ENCODE measurements at regions not wholly inside any gene's neighbourhood (a gene's known extent, or its start where the extent isn't known, plus 50 kb on each side); places are given as distances from the start of the nearest gene placed in this dataset.
"Not testable (repeated sequence)": the region's sequence is repeated elsewhere in the genome, so short reads cannot be mapped to it uniquely, and the experiment has no call there.

DNA sequence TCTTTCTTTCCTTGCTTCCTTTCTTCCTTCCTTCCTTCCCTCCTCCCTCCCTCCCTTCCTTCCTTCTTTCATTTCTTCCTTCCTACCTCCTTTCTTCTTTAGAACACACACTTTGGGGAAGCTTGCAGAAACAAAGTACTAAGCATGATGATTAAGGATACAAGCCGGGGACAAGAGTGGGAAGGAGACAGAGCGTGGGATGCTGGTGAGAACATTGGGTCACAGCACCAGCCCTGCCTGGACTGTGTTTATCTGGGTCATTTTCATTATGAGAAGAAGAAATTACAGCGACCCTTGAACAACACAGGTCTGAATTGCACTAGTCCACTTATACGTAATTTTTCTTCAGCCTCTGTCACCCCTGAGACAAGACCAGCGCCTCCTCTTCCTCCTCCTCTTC is 169.3 kb upstream of the TBL1X start:
- TF ChIP-seq, protein P1, sequence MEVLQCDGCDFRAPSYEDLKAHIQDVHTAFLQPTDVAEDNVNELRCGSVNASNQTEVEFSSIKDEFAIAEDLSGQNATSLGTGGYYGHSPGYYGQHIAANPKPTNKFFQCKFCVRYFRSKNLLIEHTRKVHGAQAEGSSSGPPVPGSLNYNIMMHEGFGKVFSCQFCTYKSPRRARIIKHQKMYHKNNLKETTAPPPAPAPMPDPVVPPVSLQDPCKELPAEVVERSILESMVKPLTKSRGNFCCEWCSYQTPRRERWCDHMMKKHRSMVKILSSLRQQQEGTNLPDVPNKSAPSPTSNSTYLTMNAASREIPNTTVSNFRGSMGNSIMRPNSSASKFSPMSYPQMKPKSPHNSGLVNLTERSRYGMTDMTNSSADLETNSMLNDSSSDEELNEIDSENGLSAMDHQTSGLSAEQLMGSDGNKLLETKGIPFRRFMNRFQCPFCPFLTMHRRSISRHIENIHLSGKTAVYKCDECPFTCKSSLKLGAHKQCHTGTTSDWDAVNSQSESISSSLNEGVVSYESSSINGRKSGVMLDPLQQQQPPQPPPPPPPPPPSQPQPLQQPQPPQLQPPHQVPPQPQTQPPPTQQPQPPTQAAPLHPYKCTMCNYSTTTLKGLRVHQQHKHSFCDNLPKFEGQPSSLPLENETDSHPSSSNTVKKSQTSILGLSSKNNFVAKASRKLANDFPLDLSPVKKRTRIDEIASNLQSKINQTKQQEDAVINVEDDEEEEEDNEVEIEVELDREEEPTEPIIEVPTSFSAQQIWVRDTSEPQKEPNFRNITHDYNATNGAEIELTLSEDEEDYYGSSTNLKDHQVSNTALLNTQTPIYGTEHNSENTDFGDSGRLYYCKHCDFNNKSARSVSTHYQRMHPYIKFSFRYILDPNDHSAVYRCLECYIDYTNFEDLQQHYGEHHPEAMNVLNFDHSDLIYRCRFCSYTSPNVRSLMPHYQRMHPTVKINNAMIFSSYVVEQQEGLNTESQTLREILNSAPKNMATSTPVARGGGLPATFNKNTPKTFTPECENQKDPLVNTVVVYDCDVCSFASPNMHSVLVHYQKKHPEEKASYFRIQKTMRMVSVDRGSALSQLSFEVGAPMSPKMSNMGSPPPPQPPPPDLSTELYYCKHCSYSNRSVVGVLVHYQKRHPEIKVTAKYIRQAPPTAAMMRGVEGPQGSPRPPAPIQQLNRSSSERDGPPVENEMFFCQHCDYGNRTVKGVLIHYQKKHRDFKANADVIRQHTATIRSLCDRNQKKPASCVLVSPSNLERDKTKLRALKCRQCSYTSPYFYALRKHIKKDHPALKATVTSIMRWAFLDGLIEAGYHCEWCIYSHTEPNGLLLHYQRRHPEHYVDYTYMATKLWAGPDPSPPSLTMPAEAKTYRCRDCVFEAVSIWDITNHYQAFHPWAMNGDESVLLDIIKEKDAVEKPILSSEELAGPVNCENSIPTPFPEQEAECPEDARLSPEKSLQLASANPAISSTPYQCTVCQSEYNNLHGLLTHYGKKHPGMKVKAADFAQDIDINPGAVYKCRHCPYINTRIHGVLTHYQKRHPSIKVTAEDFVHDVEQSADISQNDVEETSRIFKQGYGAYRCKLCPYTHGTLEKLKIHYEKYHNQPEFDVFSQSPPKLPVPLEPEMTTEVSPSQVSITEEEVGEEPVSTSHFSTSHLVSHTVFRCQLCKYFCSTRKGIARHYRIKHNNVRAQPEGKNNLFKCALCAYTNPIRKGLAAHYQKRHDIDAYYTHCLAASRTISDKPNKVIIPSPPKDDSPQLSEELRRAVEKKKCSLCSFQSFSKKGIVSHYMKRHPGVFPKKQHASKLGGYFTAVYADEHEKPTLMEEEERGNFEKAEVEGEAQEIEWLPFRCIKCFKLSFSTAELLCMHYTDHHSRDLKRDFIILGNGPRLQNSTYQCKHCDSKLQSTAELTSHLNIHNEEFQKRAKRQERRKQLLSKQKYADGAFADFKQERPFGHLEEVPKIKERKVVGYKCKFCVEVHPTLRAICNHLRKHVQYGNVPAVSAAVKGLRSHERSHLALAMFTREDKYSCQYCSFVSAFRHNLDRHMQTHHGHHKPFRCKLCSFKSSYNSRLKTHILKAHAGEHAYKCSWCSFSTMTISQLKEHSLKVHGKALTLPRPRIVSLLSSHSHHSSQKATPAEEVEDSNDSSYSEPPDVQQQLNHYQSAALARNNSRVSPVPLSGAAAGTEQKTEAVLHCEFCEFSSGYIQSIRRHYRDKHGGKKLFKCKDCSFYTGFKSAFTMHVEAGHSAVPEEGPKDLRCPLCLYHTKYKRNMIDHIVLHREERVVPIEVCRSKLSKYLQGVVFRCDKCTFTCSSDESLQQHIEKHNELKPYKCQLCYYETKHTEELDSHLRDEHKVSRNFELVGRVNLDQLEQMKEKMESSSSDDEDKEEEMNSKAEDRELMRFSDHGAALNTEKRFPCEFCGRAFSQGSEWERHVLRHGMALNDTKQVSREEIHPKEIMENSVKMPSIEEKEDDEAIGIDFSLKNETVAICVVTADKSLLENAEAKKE (CRISPR knock-in tag; IDR thresholded peaks at IDR 0.05), result no peak
- TF ChIP-seq CREB1 (CRISPR knock-in tag; IDR thresholded peaks at IDR 0.05; ENCODE audit: low read depth), result no peak
- DNase-seq (ENCODE audit: low spot score) (no peak), ATAC-seq (no peak)
- Mint-ChIP-seq H3K4me1 (peaks cover 30% of the 10 kb centered on the region), H3K27me3 (ENCODE audit: insufficient read depth, low read depth, poor library complexity) (peaks cover 19% of the 10 kb centered on the region), H3K4me3 (no peak overlapping the region), H3K9me3 (no peaks in the 10 kb centered on the region; the same call in 2 of the 3 replicates), H3K36me3 (ENCODE audit: low read depth) (peaks cover 2% of the 10 kb centered on the region; the same call in 1 of the 3 replicates), H3K27ac (no peak overlapping the region)
- Histone ChIP-seq H3K4me1 (ENCODE audit: insufficient read depth) (peaks cover 13% of the 10 kb centered on the region), H3K4me3 (no peak overlapping the region), H3K27me3 (ENCODE audit: insufficient read depth) (peaks cover 20% of the 10 kb centered on the region; the same call in 1 of the 2 replicates), H3K36me3 (ENCODE audit: insufficient read depth) (no peaks in the 10 kb centered on the region), H4K20me1 (replicated peaks; ENCODE audit: insufficient read depth) (no peaks in the 10 kb centered on the region), H3K4me2 (no peak overlapping the region), H3F3A (replicated peaks; ENCODE audit: low read depth) (0 out of 2 replicates have a peak, but pooled peaks cover 5% of the 10 kb centered on the region), H3K9me2 (ENCODE audit: insufficient read depth) (no peaks in the 10 kb centered on the region), H2AFZ (no peak overlapping the region), H3K79me2 (replicated peaks; ENCODE audit: insufficient read depth) (no peaks in the 10 kb centered on the region), H3K27ac (ENCODE audit: low read depth) (no peak overlapping the region)

DNA sequence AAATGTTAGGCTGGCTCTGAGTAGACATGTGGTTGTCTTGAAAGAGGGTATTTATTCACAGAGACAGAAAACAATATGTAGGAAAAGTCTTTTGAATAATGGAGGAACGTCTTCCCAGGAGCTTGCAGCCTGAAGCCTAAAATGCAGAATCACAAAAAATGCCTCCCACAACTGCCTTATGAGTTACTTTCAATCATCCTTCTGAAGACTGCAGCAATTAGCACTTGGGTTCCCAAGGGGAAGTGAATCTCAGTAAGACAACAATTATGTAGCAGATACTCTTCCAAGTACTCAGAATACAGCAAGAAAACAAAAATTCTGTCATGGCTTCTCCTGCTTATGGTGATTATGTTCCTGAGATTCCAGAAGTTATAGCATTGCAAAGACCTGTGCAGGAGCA is 166.6 kb upstream of the TBL1X start:
- Histone ChIP-seq H2AFZ (no peak overlapping the region), H3K27ac (ENCODE audit: low read depth) (no peak overlapping the region), H3F3A (replicated peaks; ENCODE audit: low read depth) (no peaks in the 10 kb centered on the region), H4K20me1 (replicated peaks; ENCODE audit: insufficient read depth) (no peaks in the 10 kb centered on the region), H3K4me2 (no peak overlapping the region), H3K4me1 (ENCODE audit: insufficient read depth) (peaks cover 8% of the 10 kb centered on the region), H3K4me3 (no peak overlapping the region), H3K36me3 (ENCODE audit: insufficient read depth) (no peaks in the 10 kb centered on the region), H3K79me2 (replicated peaks; ENCODE audit: insufficient read depth) (no peaks in the 10 kb centered on the region), H3K27me3 (ENCODE audit: insufficient read depth) (peaks cover 20% of the 10 kb centered on the region; the same call in 1 of the 2 replicates), H3K9me2 (ENCODE audit: insufficient read depth) (no peaks in the 10 kb centered on the region)
- no peak for ATAC-seq
- peaks cover 9% of the 10 kb centered on the region for H3K4me1 Mint-ChIP-seq
- H3K4me3 Mint-ChIP-seq, result no peak overlapping the region
- peaks cover under 1% of the 10 kb centered on the region; the same call in 1 of the 3 replicates for H3K9me3 Mint-ChIP-seq
- H3K36me3 Mint-ChIP-seq (ENCODE audit: low read depth), result peaks cover 3% of the 10 kb centered on the region; the same call in 1 of the 3 replicates
- no peak for TF ChIP-seq EZH2 (IDR thresholded peaks at IDR 0.05; ENCODE audit: low read depth, unreplicated experiment)
- H3K27me3 Mint-ChIP-seq (ENCODE audit: insufficient read depth, low read depth, poor library complexity), result peaks cover 12% of the 10 kb centered on the region
- no peak overlapping the region for H3K27ac Mint-ChIP-seq
- no peak for DNase-seq (ENCODE audit: low spot score)

DNA sequence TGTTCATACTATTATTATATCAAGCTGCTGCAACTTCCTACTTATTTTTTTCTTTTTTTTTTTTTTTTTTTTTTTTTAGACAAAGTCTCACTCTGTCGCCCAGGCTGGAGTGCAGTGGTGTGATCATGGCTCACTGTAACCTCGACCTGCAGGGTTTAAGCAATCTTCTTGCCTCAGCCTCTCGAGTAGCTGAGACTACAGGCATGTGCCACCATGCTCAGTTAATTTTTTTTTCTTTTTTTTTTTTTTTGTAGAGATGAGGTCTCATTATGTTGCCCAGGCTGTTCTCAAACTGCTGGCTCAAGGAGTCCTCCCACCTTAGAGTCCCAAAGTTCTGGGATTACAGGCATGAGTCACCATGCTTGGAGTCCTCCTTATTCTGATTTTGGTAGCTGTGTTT is 165.2 kb upstream of the TBL1X start:
- not testable (repeated sequence) for DNase-seq (ENCODE audit: low spot score); H3K36me3 ChIP-seq (ENCODE audit: insufficient read depth); ATAC-seq

More for the DNA sequence above, 165.2 kb upstream of the TBL1X start:
- H3F3A ChIP-seq (replicated peaks; ENCODE audit: low read depth); H2AFZ ChIP-seq; H3K4me1 ChIP-seq (ENCODE audit: insufficient read depth); H3K27ac ChIP-seq (ENCODE audit: low read depth); H3K4me3 ChIP-seq; H3K4me1 Mint-ChIP-seq; H4K20me1 ChIP-seq (replicated peaks; ENCODE audit: insufficient read depth); H3K9me3 Mint-ChIP-seq; H3K36me3 Mint-ChIP-seq (ENCODE audit: low read depth); H3K4me2 ChIP-seq; H3K79me2 ChIP-seq (replicated peaks; ENCODE audit: insufficient read depth); H3K27me3 Mint-ChIP-seq (ENCODE audit: insufficient read depth, low read depth, poor library complexity); H3K27me3 ChIP-seq (ENCODE audit: insufficient read depth); H3K9me2 ChIP-seq (ENCODE audit: insufficient read depth); H3K4me3 Mint-ChIP-seq; H3K27ac Mint-ChIP-seq: not testable (repeated sequence)

Measured in GM23338 (cell line).